IMR-90 (cell line): ENCODE measurements at regions not wholly inside any gene's neighbourhood (a gene's known extent, or its start where the extent isn't known, plus 50 kb on each side); places are given as distances from the start of the nearest gene placed in this dataset.

Experiments used
- ATAC-seq: fragments of 200-7000 bp; cut with Tn5 transposase; 2 replicates; pipeline ENCODE4 v1.9.1; 2020; ENCODE audit warnings: low read depth, mild to moderate bottlenecking, moderate library complexity
- BruUV-seq: library from RNA; stranded (reverse); fragments of 400-500 nt; replicated peaks from 2 replicates; lab custom pipeline; 2021; lab: Mats Ljungman, UMichigan
- CTCF ChIA-PET: fragments of 300-600 bp; formaldehyde crosslinking; extraction: SDS; loops from one replicate; lab custom pipeline; 2021; ENCODE audit warnings: antibody characterized with exemption; lab: Yijun Ruan, JAX
- POLR2A ChIA-PET: fragments of 300-600 bp; sonication (Branson Sonifier 250); formaldehyde crosslinking; loops from one replicate; lab custom pipeline; 2022; ENCODE audit warnings: antibody characterized with exemption; ENCODE audit not compliant: unreplicated experiment; lab: Charles Lee
- DNase-seq: peaks from one replicate; pipeline ENCODE4 v3.0.0; 2013
- H2AFZ ChIP-seq: replicated peaks from 2 replicates; pipeline ENCODE3; 2013; ENCODE audit warnings: low read length, mild to moderate bottlenecking; ENCODE audit not compliant: poor library complexity
- H2AK5ac ChIP-seq: 2 replicates; pipeline ENCODE4 v1.6.1; 2013; ENCODE audit warnings: low read depth, low read length, inconsistent platforms
- H2AK9ac ChIP-seq: replicated peaks from 2 replicates; pipeline ENCODE3; 2013; ENCODE audit warnings: mild to moderate bottlenecking, low read depth, low read length, moderate library complexity; ENCODE audit not compliant: poor library complexity
- H2BK120ac ChIP-seq: 2 replicates; pipeline ENCODE4 v1.6.1; 2013; ENCODE audit warnings: low read depth, low read length, inconsistent platforms
- H2BK15ac ChIP-seq: 3 replicates; pipeline ENCODE4 v1.6.1; 2013; ENCODE audit warnings: low read depth, low read length, inconsistent platforms
- H2BK20ac ChIP-seq: 2 replicates; pipeline ENCODE4 v1.6.1; 2013; ENCODE audit warnings: low read depth, mild to moderate bottlenecking, inconsistent platforms, low read length, moderate library complexity
- H2BK5ac ChIP-seq: 2 replicates; pipeline ENCODE4 v1.6.1; 2013; ENCODE audit warnings: mild to moderate bottlenecking, low read depth, low read length, inconsistent platforms; ENCODE audit not compliant: poor library complexity, severe bottlenecking
- H3K14ac ChIP-seq: replicated peaks from 2 replicates; pipeline ENCODE4 v1.6.1; 2013; ENCODE audit warnings: low read depth, low read length, inconsistent platforms
- H3K18ac ChIP-seq: 2 replicates; pipeline ENCODE4 v1.6.1; 2013; ENCODE audit warnings: low read depth, low read length, control low read depth
- H3K23ac ChIP-seq: 2 replicates; pipeline ENCODE4 v1.6.1; 2013; ENCODE audit warnings: low read depth, low read length, inconsistent platforms
- H3K27ac ChIP-seq: 2 replicates; pipeline ENCODE4 v1.5.1; 2013; ENCODE audit warnings: mild to moderate bottlenecking, control low read depth, low read length; ENCODE audit not compliant: insufficient read depth
- H3K27me3 ChIP-seq: 2 replicates; pipeline ENCODE4 v1.6.1; 2013; ENCODE audit warnings: low read length; ENCODE audit not compliant: control insufficient read depth, insufficient read depth
- H3K36me3 ChIP-seq: 2 replicates; pipeline ENCODE4 v1.6.1; 2013; ENCODE audit warnings: low read length, mixed read lengths; ENCODE audit not compliant: control insufficient read depth, insufficient read depth
- H3K4ac ChIP-seq: 2 replicates; pipeline ENCODE4 v1.6.1; 2013; ENCODE audit warnings: low read depth, low read length, inconsistent platforms
- H3K4me1 ChIP-seq: 2 replicates; pipeline ENCODE4 v1.6.1; 2013; ENCODE audit warnings: low read length, mixed read lengths; ENCODE audit not compliant: control insufficient read depth, insufficient read depth
- H3K4me2 ChIP-seq: 2 replicates; pipeline ENCODE4 v1.6.1; 2013; ENCODE audit warnings: low read depth, mild to moderate bottlenecking, control low read depth, low read length, moderate library complexity
- H3K4me3 ChIP-seq: 2 replicates; pipeline ENCODE4 v1.5.1; 2013; ENCODE audit warnings: low read depth, mild to moderate bottlenecking, control low read depth, low read length, moderate library complexity; ENCODE audit not compliant: insufficient read depth
- H3K56ac ChIP-seq: 2 replicates; pipeline ENCODE4 v1.6.1; 2013; ENCODE audit warnings: low read length, inconsistent platforms; ENCODE audit not compliant: insufficient read depth; ENCODE audit errors: extremely low read depth
- H3K79me1 ChIP-seq, 2 experiments: 2 replicates each; pipeline ENCODE4 v1.6.1; 2013; ENCODE audit warnings: low read length in 2 of 2, inconsistent platforms in 1 of 2, low read depth in 1 of 2
- H3K9ac ChIP-seq: 2 replicates; pipeline ENCODE4 v1.6.1; 2013; ENCODE audit warnings: low read depth, low read length, control low read depth
- H3K9me1 ChIP-seq: 2 replicates; pipeline ENCODE4 v1.6.1; 2013; ENCODE audit warnings: low read length, inconsistent platforms; ENCODE audit not compliant: insufficient read depth
- H3K9me3 ChIP-seq: 2 replicates; pipeline ENCODE4 v1.6.1; 2013; ENCODE audit warnings: low read length; ENCODE audit not compliant: control insufficient read depth, insufficient read depth
- H4K20me1 ChIP-seq: 2 replicates; pipeline ENCODE4 v1.6.1; 2013; ENCODE audit warnings: low read length, inconsistent platforms; ENCODE audit not compliant: insufficient read depth
- H4K5ac ChIP-seq: 2 replicates; pipeline ENCODE4 v1.6.1; 2013; ENCODE audit warnings: mild to moderate bottlenecking, low read depth, low read length, control low read depth
- H4K8ac ChIP-seq, 2 experiments: 2 replicates each; pipeline ENCODE4 v1.6.1; 2013; ENCODE audit warnings: low read depth in 2 of 2, low read length in 2 of 2, control low read depth in 1 of 2, inconsistent platforms in 1 of 2
- H4K91ac ChIP-seq: 2 replicates; pipeline ENCODE4 v1.6.1; 2013; ENCODE audit warnings: low read depth, low read length, inconsistent platforms; ENCODE audit not compliant: insufficient read depth
- BHLHE40 ChIP-seq: fragments of 150-350 bp; IDR thresholded peaks from 2 replicates; pipeline ENCODE4 v1.6.1; 2016; ENCODE audit warnings: mild to moderate bottlenecking, low read depth, low read length
- CEBPB ChIP-seq: IDR thresholded peaks from 2 replicates; pipeline ENCODE4 v1.6.1; 2012; ENCODE audit warnings: low read depth, low read length, improper control_type of control experiment
- CHD1 ChIP-seq: IDR thresholded peaks from 2 replicates; pipeline ENCODE4 v1.6.1; 2012; ENCODE audit warnings: low read depth, low read length, improper control_type of control experiment
- FOS ChIP-seq: fragments of 150-350 bp; IDR thresholded peaks from 2 replicates; pipeline ENCODE4 v1.6.1; 2016; ENCODE audit warnings: low read depth, low read length
- MAFK ChIP-seq: IDR thresholded peaks from 2 replicates; pipeline ENCODE4 v1.6.1; 2012; ENCODE audit warnings: low read depth, low read length, improper control_type of control experiment
- MAZ ChIP-seq: IDR thresholded peaks from 2 replicates; pipeline ENCODE4 v1.6.1; 2012; ENCODE audit warnings: low read depth, mild to moderate bottlenecking, low read length, improper control_type of control experiment, moderate library complexity, borderline replicate concordance
- MXI1 ChIP-seq: IDR thresholded peaks from 2 replicates; pipeline ENCODE4 v1.6.1; 2012; ENCODE audit warnings: low read depth, mild to moderate bottlenecking, low read length, moderate library complexity, borderline replicate concordance
- NFE2L2 ChIP-seq: fragments of 150-350 bp; IDR thresholded peaks from 2 replicates; pipeline ENCODE4 v1.6.1; 2016; ENCODE audit warnings: low read depth, mild to moderate bottlenecking, low read length
- POLR2A ChIP-seq: IDR thresholded peaks from 2 replicates; pipeline ENCODE4 v1.6.1; 2012; ENCODE audit warnings: mild to moderate bottlenecking, low read depth, low read length
- RAD21 ChIP-seq: IDR thresholded peaks from 2 replicates; pipeline ENCODE4 v1.6.1; 2012; ENCODE audit warnings: low read length, improper control_type of control experiment
- RCOR1 ChIP-seq: IDR thresholded peaks from 2 replicates; pipeline ENCODE4 v1.6.1; 2012; ENCODE audit warnings: mild to moderate bottlenecking, low read length, improper control_type of control experiment; ENCODE audit not compliant: insufficient replicate concordance
- RFX5 ChIP-seq: IDR thresholded peaks from 2 replicates; pipeline ENCODE4 v1.8.0; 2012; ENCODE audit warnings: low read depth, mild to moderate bottlenecking, low read length, moderate library complexity
- SMC3 ChIP-seq: fragments of 150-350 bp; IDR thresholded peaks from 2 replicates; pipeline ENCODE4 v1.6.1; 2016; ENCODE audit warnings: low read depth, mild to moderate bottlenecking, antibody characterized with exemption, low read length, moderate library complexity
- WGBS, 2 experiments: methylation state at CpG; one replicate each; pipeline versions ENCODE4 v1.1.5 to v1.1.7; 2013; ENCODE audit warnings: missing lambda C conversion rate in 2 of 2; ENCODE audit not compliant: insufficient read length in 1 of 2; ENCODE audit errors: extremely low coverage in 2 of 2; 5-methylcytosine and 5-hydroxymethylcytosine counted together
- dilution Hi-C: fragments of 300-500 bp; cut with HindIII; formaldehyde crosslinking; loops from one replicate; pipeline ENCODE4 v1.14.3; 2018; ENCODE audit warnings: low sequenced_read_pairs; ENCODE audit not compliant: unreplicated experiment
- in situ Hi-C: fragments of 300-500 bp; cut with MboI; formaldehyde crosslinking; loops from 3 replicates; pipeline ENCODE4 v1.14.3; 2019; ENCODE audit warnings: low sequenced_read_pairs, inconsistent platforms, mixed read lengths
- intact Hi-C: fragments of 100-400 bp; cut with micrococcal nuclease; formaldehyde crosslinking; loops from 2 replicates; pipeline ENCODE4 v1.10.0; 2022
- TF ChIP-seq, protein P1 (sequence below): conservative IDR thresholded peaks from 2 replicates; pipeline ENCODE4 v1.5.1; 2012; ENCODE audit warnings: mild to moderate bottlenecking, low read depth, low read length, improper control_type of control experiment
- TF ChIP-seq, protein P2 (sequence below): fragments of 150-350 bp; IDR thresholded peaks from 2 replicates; pipeline ENCODE4 v1.6.1; 2016; ENCODE audit warnings: low read depth, mild to moderate bottlenecking, low read length, moderate library complexity, borderline replicate concordance
- TF ChIP-seq, protein P3 (sequence below): fragments of 150-350 bp; IDR thresholded peaks from 2 replicates; pipeline ENCODE4 v1.6.1; 2017; ENCODE audit warnings: mild to moderate bottlenecking, antibody characterized with exemption, low read length, low read depth

DNA sequence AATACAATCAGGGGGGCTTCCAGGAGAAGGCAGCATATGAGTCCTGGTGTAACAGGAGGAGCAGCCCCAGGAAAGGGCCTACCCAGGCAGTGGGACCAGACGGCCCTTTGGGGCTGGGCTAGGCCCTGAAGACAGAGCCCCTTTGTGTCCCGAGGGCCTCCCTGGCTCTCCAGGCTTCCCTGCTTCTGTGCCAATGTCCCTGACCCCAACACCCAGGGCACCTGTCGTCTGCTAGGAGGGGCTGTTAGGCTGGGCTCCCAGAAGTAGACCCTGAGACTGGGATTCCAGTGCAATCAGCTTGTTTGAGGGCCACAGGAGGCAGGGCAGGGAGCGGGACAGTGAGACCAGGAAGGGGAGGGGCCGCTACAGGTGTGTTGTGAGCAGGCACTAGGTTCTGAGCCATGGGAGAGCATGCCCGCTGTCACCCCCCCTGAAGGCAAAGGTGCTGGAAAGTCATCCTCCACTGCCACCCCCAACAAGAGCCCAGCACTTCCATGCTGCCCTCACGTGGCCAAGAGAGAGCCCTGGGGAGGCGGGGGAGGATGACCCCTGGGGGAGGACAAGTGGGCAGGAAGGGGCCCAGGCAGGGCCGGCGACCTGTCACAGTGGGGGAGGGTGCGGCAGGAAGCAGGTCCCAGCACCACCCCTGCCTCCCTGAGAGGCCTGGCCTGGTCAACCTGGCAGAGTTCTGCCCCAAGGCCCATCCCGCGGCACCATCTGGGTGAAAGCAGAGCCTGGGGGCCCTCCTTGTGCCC is 64.8 kb downstream of the ADRA2C start:
- Histone ChIP-seq H3K27me3 (peaks cover 46% of the 10 kb centered on the region; the same call in 1 of the 2 replicates), H3K9me1 (no peaks in the 10 kb centered on the region), H3K4me2 (no peak overlapping the region), H2BK20ac (no peak overlapping the region), H2AK5ac (no peak overlapping the region), H2AFZ (no peak overlapping the region), H3K36me3 (no peaks in the 10 kb centered on the region), H3K9me3 (no peaks in the 10 kb centered on the region), H3K23ac (no peak overlapping the region), H2BK5ac (no peak overlapping the region), H4K8ac (no peak overlapping the region), H3K79me1 (no peaks in the 10 kb centered on the region), H4K20me1 (no peaks in the 10 kb centered on the region), H3K14ac (no peak overlapping the region), H3K56ac (no peak overlapping the region), H2BK15ac (no peak overlapping the region), H4K91ac (no peak overlapping the region), H3K27ac (no peak overlapping the region), H2AK9ac (no peak overlapping the region), H3K4ac (no peak overlapping the region), H3K18ac (no peak overlapping the region), H2BK120ac (no peak overlapping the region), H4K5ac (no peak overlapping the region), H3K4me1 (no peaks in the 10 kb centered on the region), H3K4me3 (no peak overlapping the region), H3K9ac (no peak overlapping the region)
- ATAC-seq (no peak), DNase-seq (no peak)
- ChIA-PET CTCF (no interaction called here), POLR2A (no interaction called here)
- TF ChIP-seq RAD21 = no peak
- no peak for TF ChIP-seq MXI1
- TF ChIP-seq MAZ = no peak
- TF ChIP-seq, protein P1, sequence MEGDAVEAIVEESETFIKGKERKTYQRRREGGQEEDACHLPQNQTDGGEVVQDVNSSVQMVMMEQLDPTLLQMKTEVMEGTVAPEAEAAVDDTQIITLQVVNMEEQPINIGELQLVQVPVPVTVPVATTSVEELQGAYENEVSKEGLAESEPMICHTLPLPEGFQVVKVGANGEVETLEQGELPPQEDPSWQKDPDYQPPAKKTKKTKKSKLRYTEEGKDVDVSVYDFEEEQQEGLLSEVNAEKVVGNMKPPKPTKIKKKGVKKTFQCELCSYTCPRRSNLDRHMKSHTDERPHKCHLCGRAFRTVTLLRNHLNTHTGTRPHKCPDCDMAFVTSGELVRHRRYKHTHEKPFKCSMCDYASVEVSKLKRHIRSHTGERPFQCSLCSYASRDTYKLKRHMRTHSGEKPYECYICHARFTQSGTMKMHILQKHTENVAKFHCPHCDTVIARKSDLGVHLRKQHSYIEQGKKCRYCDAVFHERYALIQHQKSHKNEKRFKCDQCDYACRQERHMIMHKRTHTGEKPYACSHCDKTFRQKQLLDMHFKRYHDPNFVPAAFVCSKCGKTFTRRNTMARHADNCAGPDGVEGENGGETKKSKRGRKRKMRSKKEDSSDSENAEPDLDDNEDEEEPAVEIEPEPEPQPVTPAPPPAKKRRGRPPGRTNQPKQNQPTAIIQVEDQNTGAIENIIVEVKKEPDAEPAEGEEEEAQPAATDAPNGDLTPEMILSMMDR = no peak
- no peak for TF ChIP-seq POLR2A
- no peak for TF ChIP-seq CEBPB
- TF ChIP-seq RFX5 = no peak
- TF ChIP-seq, protein P2, sequence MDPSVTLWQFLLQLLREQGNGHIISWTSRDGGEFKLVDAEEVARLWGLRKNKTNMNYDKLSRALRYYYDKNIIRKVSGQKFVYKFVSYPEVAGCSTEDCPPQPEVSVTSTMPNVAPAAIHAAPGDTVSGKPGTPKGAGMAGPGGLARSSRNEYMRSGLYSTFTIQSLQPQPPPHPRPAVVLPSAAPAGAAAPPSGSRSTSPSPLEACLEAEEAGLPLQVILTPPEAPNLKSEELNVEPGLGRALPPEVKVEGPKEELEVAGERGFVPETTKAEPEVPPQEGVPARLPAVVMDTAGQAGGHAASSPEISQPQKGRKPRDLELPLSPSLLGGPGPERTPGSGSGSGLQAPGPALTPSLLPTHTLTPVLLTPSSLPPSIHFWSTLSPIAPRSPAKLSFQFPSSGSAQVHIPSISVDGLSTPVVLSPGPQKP = no peak
- TF ChIP-seq, protein P3, sequence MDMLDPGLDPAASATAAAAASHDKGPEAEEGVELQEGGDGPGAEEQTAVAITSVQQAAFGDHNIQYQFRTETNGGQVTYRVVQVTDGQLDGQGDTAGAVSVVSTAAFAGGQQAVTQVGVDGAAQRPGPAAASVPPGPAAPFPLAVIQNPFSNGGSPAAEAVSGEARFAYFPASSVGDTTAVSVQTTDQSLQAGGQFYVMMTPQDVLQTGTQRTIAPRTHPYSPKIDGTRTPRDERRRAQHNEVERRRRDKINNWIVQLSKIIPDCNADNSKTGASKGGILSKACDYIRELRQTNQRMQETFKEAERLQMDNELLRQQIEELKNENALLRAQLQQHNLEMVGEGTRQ = no peak
- TF ChIP-seq CHD1 = no peak
- no peak for TF ChIP-seq RCOR1
- TF ChIP-seq SMC3 = no peak
- no peak for TF ChIP-seq MAFK
- TF ChIP-seq NFE2L2 = no peak
- no peak for TF ChIP-seq BHLHE40
- TF ChIP-seq FOS = no peak
- intact Hi-C loops (no loop called here), dilution Hi-C loops (no loop called here), in situ Hi-C loops (no loop called here)
- WGBS, 2 experiments = 48% methylated on average over 4 of the region's 13 CpGs; no CpG with 5 or more reads in 1 of the 2 experiments
- no TSS peak for BruUV-seq
